NCI-H2227 (cell line): ENCODE measurements at regions not wholly inside any gene's neighbourhood (a gene's known extent, or its start where the extent isn't known, plus 50 kb on each side); places are given as distances from the start of the nearest gene placed in this dataset.
"Not testable (repeated sequence)": the region's sequence is repeated elsewhere in the genome, so short reads cannot be mapped to it uniquely, and the experiment has no call there.

Experiments
- DNase-seq: peaks from one replicate; lab custom pipeline; 2025; ENCODE audit not compliant: unreplicated experiment; lab: John Stamatoyannopoulos, UW

DNA sequence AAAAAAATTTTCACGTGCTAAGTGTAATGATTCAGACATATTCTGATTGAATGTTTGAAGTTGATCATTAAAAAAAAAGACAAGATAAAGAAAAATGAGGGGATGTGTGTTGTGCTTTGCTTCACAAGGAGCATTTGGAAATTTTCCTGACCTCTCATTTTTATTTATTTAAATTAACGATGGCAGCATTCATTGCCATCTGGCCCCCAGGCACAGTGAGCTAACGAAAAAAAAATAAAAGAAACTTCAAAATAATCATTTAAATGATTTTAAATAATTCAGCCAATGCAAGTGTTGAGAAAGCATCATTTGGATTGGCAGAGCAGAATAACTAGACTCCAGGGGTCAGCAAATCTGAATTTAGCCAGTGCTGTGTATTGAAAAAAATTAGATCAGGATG lies 1037.2 kb downstream of the CDH11 start:
- no peak for DNase-seq

DNA sequence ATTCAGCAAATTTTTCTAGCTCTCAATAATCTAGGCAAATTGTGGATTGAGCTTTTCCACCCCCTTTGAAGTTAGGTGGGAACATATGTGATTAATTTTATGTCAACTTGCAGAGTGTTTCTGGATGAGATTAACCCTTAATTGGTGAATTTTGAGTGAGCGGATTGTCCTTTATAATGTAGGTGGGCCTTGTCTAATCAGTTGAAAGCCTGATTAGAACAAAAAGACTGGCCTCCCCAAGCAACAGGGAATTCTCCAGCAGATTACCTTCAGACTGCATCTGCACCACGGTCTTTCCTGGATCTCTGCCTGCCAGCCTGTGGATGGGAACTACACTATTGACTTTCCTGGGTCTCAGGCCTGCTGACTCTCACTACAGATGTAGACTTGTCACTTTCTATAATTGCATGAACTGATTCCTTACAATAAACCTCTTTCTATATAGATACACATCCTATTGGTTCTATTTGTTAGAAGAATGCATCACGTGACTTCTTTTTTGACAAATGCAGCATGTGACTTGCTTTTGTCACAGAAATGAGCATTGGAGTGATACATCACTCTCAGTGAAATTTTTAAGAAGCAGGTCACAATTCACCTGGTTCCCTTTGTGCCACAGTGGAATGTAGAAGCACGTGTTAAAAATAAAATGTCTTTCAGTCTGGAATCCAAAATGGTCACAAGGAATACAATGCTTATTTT lies 1038.3 kb downstream of the CDH11 start:
- DNase-seq, result no peak

DNA sequence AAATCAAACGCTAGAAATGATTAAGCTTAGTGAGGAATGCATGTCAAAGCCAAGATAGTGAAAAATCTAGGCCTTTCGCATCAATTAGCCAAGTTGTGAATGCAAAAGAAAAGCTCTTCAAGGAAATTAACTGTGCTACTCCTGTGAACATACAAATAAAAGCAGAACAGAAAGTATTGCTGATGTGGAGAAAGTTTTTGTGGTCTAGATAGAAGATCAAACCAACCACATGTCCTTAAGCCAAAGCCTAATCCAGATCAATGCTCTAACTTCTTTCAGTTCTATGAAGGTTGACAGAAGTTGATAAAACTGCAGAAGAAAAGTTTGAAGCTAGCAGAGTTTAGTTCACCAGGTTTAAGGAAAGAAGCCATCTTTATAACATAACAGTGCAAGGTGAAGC lies 1044.6 kb downstream of the CDH11 start:
- DNase-seq, result no peak

DNA sequence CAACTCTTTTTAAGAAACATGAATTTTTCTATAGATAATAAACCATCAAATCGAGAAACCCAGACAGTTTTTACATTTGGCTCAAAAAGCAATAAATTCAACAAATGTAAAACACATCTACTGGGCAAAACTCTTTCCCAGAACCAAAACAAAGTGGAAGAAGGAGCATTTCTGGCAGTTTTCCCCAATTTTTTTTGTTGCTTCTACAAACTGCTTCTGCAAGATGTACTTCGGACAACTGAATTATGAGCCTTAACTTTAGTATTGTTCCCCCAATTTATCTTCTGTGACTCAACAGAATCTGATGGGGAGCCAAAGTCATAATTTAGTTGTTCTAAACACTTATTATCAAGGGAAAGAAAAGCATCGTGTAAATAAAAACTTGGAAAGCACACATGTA lies 1047.2 kb downstream of the CDH11 start:
- no peak for DNase-seq

DNA sequence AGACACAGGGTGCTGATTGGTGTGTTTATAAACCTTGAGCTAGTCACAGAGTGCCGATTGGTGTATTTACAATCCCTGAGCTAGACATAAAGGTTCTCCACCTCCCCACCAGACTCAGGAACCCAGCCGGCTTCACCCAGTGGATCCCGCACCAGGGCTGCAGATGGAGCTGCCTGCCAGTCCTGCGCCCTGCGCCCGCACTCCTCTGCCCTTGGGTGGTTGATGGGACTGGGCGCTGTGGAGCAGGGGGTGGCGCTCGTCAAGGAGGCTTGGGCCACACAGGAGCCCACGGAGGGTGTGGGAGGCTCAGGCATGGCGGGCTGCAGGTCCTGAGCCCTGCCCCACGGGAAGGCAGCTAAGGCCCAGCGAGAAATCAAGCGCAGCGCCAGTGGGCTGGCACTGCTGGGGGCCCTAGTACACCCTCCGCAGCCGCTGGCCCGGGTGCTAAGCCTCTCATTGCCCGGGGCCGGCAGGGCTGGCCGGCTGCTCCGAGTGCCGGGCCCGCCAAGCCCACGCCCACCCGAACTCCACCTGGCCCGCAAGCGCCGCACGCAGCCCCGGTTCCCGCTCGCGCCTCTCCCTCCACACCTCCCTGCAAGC lies 1049.6 kb downstream of the CDH11 start:
- DNase-seq, result not testable (repeated sequence)

DNA sequence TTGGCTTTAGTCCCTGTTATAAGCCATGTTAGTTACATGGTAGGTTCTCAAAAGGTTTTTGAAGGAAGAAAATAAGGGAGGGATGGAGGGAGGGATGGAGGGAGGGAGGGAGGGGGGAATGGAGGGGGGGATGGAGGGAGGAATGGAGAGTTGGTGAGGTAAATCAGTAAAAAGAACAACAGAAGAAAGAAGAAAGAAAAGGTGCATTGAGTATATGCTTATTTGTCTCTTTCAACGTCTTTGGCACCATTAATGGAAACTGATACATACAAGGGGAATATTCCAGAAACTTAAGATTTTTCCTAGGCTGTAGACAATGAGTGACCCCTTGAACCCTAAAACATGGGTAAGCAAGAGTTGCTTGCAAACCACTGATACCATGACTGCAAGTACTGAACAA lies 1056.3 kb downstream of the CDH11 start:
- DNase-seq, result no peak

GRCh38 chr16:64061621-64062020 lies 1060.2 kb downstream of the CDH11 start:
- no peak for DNase-seq

GRCh38 chr16:64060631-64061030 lies 1061.2 kb downstream of the CDH11 start:
- DNase-seq, result no peak

GRCh38 chr16:64058685-64059084 lies 1063.2 kb downstream of the CDH11 start:
- DNase-seq, result no peak

- no peak for DNase-seq
These were observed 1070.0 kb downstream of the CDH11 start for GRCh38 chr16:64051824-64052223.

- DNase-seq, result no peak
These were observed 1074.0 kb downstream of the CDH11 start for GRCh38 chr16:64047878-64048277.

DNA sequence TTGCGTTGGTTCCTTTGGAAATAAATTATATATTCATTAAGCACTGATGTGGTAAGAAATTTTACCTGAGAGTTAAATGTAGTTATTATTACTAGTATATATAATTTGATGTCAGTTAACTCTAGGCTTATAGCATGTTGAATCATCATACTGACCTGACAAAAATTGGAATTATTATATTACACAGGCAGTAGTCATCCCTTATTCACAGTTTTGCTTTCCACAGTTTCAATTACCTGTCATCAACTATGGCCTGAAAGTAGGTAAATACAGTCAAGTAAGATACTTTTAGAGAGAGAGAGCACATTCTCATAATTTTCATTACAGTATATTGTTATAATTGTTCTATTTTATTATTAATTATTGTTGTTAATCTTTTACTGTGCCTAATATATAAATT lies 1074.7 kb downstream of the CDH11 start:
- DNase-seq, result no peak

DNA sequence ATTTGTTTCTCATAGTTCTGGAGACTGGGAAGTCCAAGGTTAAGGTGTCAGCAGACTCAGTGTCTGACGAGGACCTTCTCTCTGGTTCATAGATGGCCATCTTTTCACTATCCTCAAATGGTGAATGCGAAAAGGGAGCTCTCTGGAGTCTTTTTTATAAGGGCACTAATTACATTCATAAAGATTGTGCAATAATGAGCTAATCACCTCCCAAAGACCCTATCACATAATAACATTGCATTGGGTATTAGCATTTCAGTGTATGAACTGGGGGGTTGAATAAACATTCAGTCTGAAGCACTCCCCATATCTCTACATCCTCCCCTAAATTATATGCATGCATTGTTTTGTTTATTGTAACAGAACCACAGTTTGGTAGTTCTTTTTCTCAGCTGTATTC lies 1086.5 kb downstream of the CDH11 start:
- no peak for DNase-seq

DNA sequence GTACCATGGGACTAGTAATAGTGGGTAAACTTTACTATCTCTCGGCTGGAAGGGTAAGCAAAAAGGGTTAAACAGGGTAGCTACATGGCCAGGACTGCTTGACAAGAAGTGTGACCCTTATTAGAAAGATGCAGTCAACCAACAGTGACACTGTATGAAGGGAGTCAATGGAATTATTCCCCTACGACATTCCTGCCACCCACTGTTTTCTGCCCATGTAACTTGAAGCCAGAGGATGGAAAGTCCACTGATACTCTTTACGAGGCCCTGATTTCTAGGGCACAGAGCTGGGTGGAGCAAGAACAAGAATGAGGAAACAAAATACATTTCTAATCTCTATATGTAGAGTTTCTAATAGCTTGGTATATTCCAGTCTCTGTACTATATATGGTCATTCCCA lies 1102.5 kb downstream of the CDH11 start:
- DNase-seq, result no peak

- DNase-seq, result no peak
These were observed 1104.1 kb downstream of the CDH11 start for GRCh38 chr16:64017796-64018195.

DNA sequence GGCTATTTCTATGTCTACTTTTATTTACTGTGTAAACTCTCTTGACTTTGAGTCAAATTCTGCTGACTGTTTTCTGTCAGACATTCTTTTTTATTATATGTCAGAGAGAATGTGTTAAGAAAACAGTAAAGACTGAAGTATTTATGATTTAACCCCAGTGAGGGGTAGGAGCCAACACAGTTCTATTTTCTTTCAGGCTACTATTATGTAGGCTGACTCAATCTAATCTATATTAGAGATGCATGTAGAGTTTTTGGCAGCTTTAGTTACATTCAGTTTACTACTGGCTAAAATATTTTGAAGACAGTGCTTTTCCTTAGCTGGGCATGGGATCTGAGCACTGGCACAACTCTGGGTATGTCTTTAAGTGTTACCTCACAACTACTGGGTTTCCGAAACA lies 1108.0 kb downstream of the CDH11 start:
- DNase-seq, result no peak

DNA sequence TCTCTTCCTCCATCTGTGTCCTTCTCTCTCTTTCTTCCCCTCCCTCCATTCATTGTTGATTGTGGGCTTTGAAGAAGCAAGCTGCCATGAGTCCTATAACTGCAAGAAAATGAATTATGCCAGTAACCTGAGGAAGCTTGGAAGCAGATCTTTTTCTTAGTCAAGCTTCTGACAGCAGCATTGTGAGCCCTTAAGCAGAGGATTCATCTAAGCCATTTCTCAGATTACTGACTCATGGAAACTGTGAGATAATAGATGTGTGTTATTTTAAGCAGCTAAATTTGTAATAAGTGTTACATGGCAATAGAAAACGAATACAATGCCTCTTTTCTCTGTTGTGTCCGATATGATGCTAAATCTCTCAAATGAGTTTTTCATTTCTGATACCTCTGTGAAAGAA lies 1109.7 kb downstream of the CDH11 start:
- no peak for DNase-seq

DNA sequence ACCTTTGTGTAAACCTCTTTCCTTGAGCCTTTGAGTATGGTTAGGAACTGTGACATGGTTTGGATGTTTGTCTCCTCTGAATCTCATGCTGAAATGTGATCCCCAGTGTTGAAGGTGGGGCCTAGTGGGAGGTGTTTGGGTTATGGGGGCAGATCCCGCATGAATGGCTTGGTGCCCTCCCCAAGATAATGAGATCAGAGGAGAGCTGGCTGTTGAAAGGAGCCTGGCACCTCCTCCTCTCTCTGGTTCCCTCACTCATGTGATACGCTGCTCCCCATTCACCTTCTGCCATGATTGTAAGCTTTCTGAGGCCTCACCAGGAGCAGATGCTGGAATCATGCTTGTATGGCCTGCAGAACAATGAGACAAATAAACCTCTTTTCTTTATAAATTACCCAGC lies 1110.2 kb downstream of the CDH11 start:
- no peak for DNase-seq

DNA sequence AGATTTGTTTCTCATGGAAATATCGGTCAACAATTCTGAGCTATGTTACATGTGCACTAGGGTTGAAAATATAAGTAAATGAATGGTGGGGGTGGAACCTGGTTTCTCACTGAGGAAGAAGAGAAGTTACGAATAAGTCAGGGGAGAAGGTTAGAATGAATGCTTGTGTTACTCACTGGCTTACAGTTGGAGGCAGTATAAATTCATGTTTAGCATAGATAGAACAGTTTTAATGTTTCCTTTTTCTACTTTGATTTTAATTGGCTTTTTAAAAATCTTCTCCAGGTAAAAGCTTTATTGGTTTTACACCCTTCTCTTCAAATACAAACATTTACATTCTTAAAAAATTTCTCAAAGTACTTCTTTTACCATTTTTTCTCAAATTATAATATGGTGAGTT lies 1113.7 kb downstream of the CDH11 start:
- no peak for DNase-seq

- DNase-seq, result no peak
These were observed 1117.7 kb downstream of the CDH11 start for GRCh38 chr16:64004116-64004515.

DNA sequence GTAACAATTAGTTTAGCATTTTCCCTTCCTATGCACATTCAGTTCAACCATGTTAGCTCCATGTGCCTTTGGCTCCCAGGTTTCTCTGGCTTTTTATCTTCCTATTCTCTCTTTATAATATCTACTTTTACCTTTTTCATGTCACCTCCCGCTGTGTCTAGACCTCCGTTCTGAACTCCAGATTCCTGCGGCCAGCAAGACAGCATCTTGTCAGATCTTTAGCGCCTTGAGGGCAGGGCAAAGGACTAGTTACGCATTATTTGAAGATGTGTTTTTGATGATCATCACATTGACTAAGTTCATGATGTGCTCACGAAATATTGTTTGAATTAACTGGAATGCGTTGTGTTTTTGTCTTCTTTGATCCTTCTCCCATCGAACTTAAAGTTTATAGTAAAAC lies 1126.8 kb downstream of the CDH11 start:
- DNase-seq, result no peak

DNA sequence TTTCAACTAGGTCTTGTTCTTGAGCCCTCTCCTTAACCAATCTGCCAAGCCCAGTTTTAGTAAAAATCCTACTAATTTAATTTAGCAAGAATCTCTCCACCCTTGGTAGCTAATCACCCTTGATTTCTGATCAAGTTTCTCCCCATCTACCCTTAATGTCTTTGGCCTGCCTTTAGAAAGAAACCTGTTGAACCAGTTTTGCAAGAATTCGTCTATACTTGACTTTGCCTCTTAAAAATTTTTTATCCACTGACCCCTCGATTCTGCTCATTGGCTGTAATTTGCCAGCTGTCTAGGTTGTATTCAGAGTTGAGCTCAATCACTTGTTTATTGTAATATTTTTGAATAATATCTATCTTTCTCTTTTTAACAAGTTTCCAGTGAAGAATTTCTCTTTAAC lies 1138.5 kb downstream of the CDH11 start:
- DNase-seq, result no peak

DNA sequence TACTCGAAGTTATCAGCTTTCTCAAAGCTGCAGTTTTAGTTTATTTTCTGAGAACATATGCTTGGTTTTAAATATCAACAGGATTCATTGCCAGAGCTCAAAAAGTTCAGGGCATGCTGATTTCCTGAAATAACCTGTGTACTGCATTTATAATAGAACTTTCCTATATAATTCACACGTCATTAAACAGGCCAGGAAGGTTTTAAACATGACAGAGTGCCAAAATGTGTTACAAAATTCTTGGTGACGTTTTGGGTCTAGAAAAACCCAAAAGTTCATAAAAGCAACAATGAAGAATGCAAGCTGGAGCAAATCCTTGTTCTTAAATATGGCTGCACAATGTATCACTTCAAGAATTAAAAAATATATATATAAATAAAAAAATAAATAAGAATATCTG lies 1139.1 kb downstream of the CDH11 start:
- no peak for DNase-seq
